WTC11 (cell line): ENCODE measurements at regions not wholly inside any gene's neighbourhood (a gene's known extent, or its start where the extent isn't known, plus 50 kb on each side); places are given as distances from the start of the nearest gene placed in this dataset.

Experiments used
- CREM ChIP-seq: sonication (generic); formaldehyde crosslinking; IDR thresholded peaks from 2 replicates; pipeline ENCODE4 v1.8.1; 2022; ENCODE audit warnings: mild to moderate bottlenecking, missing genetic modification reagents, moderate library complexity
- CTCF ChIP-seq: fragments of 200-600 bp; IDR thresholded peaks from 2 replicates; pipeline ENCODE4 v1.8.0; 2022; ENCODE audit warnings: antibody characterized with exemption
- ESRRA ChIP-seq: sonication (generic); formaldehyde crosslinking; IDR thresholded peaks from 2 replicates; pipeline ENCODE4 v1.8.1; 2022; ENCODE audit warnings: mild to moderate bottlenecking, missing genetic modification reagents, borderline replicate concordance
- ETV6 ChIP-seq: sonication (generic); formaldehyde crosslinking; IDR thresholded peaks from 2 replicates; pipeline ENCODE4 v1.8.1; 2022; ENCODE audit warnings: mild to moderate bottlenecking, missing genetic modification reagents
- FOXP1 ChIP-seq: sonication (generic); formaldehyde crosslinking; IDR thresholded peaks from 2 replicates; pipeline ENCODE4 v1.8.0; 2022; ENCODE audit warnings: missing genetic modification reagents, mild to moderate bottlenecking, moderate library complexity, borderline replicate concordance
- MYBL2 ChIP-seq: sonication (generic); formaldehyde crosslinking; IDR thresholded peaks from 2 replicates; pipeline ENCODE4 v1.8.1; 2023; ENCODE audit warnings: mild to moderate bottlenecking, moderate library complexity, missing genetic modification reagents
- NR1H2 ChIP-seq: sonication (generic); formaldehyde crosslinking; IDR thresholded peaks from 2 replicates; pipeline ENCODE4 v1.9.0; 2021; ENCODE audit warnings: mild to moderate bottlenecking, moderate library complexity, missing genetic modification reagents
- USF1 ChIP-seq: sonication (generic); formaldehyde crosslinking; IDR thresholded peaks from 2 replicates; pipeline ENCODE4 v1.8.0; 2022; ENCODE audit warnings: mild to moderate bottlenecking, missing genetic modification reagents
- ZNF138 ChIP-seq: sonication (generic); formaldehyde crosslinking; conservative IDR thresholded peaks from 2 replicates; pipeline ENCODE4 v1.8.1; 2022; ENCODE audit warnings: mild to moderate bottlenecking, moderate library complexity, missing genetic modification reagents
- TF ChIP-seq, protein P1 (sequence below): fragments of 250-450 bp; sonication (Bioruptor Pico); IDR thresholded peaks from 2 replicates; pipeline ENCODE4 v1.9.0; 2021; ENCODE audit warnings: mild to moderate bottlenecking
- TF ChIP-seq, protein P2 (sequence below): sonication (generic); formaldehyde crosslinking; IDR thresholded peaks from 2 replicates; pipeline ENCODE4 v1.8.1; 2022; ENCODE audit warnings: mild to moderate bottlenecking, missing genetic modification reagents, moderate library complexity, borderline replicate concordance
- TF ChIP-seq, protein P3 (sequence below): sonication (generic); formaldehyde crosslinking; IDR thresholded peaks from 2 replicates; pipeline ENCODE4 v1.8.0; 2023; ENCODE audit warnings: missing genetic modification reagents
- TF ChIP-seq, protein P4 (sequence below): sonication (generic); formaldehyde crosslinking; IDR thresholded peaks from 2 replicates; pipeline ENCODE4 v1.8.0; 2022; ENCODE audit warnings: missing genetic modification reagents

- TF ChIP-seq CTCF (no peak), CREM (CRISPR knock-in tag) (no peak), ETV6 (no peak), USF1 (no peak), ZNF138 (CRISPR knock-in tag) (no peak), ESRRA (CRISPR knock-in tag) (no peak), NR1H2 (CRISPR knock-in tag) (no peak), FOXP1 (no peak), MYBL2 (CRISPR knock-in tag) (no peak)
- TF ChIP-seq, protein P1, sequence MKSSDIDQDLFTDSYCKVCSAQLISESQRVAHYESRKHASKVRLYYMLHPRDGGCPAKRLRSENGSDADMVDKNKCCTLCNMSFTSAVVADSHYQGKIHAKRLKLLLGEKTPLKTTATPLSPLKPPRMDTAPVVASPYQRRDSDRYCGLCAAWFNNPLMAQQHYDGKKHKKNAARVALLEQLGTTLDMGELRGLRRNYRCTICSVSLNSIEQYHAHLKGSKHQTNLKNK (CRISPR knock-in tag), result no peak
- TF ChIP-seq, protein P2, sequence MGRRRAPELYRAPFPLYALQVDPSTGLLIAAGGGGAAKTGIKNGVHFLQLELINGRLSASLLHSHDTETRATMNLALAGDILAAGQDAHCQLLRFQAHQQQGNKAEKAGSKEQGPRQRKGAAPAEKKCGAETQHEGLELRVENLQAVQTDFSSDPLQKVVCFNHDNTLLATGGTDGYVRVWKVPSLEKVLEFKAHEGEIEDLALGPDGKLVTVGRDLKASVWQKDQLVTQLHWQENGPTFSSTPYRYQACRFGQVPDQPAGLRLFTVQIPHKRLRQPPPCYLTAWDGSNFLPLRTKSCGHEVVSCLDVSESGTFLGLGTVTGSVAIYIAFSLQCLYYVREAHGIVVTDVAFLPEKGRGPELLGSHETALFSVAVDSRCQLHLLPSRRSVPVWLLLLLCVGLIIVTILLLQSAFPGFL, result no peak
- TF ChIP-seq, protein P3, sequence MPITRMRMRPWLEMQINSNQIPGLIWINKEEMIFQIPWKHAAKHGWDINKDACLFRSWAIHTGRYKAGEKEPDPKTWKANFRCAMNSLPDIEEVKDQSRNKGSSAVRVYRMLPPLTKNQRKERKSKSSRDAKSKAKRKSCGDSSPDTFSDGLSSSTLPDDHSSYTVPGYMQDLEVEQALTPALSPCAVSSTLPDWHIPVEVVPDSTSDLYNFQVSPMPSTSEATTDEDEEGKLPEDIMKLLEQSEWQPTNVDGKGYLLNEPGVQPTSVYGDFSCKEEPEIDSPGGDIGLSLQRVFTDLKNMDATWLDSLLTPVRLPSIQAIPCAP (CRISPR knock-in tag), result no peak
- TF ChIP-seq, protein P4, sequence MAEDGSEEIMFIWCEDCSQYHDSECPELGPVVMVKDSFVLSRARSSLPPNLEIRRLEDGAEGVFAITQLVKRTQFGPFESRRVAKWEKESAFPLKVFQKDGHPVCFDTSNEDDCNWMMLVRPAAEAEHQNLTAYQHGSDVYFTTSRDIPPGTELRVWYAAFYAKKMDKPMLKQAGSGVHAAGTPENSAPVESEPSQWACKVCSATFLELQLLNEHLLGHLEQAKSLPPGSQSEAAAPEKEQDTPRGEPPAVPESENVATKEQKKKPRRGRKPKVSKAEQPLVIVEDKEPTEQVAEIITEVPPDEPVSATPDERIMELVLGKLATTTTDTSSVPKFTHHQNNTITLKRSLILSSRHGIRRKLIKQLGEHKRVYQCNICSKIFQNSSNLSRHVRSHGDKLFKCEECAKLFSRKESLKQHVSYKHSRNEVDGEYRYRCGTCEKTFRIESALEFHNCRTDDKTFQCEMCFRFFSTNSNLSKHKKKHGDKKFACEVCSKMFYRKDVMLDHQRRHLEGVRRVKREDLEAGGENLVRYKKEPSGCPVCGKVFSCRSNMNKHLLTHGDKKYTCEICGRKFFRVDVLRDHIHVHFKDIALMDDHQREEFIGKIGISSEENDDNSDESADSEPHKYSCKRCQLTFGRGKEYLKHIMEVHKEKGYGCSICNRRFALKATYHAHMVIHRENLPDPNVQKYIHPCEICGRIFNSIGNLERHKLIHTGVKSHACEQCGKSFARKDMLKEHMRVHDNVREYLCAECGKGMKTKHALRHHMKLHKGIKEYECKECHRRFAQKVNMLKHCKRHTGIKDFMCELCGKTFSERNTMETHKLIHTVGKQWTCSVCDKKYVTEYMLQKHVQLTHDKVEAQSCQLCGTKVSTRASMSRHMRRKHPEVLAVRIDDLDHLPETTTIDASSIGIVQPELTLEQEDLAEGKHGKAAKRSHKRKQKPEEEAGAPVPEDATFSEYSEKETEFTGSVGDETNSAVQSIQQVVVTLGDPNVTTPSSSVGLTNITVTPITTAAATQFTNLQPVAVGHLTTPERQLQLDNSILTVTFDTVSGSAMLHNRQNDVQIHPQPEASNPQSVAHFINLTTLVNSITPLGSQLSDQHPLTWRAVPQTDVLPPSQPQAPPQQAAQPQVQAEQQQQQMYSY (CRISPR knock-in tag), result no peak
Observed at GRCh38 chr15:29529043-29529442, 259.4 kb upstream of the NSMCE3 start.
